ENCODE measurements at regions not wholly inside any gene's neighbourhood (a gene's known extent, or its start where the extent isn't known, plus 50 kb on each side); places are given as distances from the start of the nearest gene placed in this dataset.

DNA sequence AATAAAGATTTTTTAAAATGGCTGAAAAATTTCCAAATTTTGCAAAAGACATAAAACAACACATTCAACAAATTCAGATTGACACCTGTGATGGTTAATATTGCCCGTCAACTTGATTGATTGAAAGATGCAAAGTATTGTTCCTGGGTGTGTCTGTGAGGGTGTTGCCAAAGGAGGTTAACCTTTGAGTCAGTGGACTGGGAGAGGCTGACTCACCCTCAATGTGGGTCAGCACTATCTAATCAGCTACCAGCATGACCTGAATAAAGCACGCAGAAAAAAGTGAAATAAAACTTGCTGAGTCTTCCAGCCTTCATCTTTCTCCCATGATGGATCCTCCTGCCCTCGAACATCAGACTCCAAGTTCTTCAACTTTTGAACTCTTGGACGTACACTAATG, 868.0 kb upstream of the CTNND2 start (continued):
- TF ChIP-seq, protein P1, sequence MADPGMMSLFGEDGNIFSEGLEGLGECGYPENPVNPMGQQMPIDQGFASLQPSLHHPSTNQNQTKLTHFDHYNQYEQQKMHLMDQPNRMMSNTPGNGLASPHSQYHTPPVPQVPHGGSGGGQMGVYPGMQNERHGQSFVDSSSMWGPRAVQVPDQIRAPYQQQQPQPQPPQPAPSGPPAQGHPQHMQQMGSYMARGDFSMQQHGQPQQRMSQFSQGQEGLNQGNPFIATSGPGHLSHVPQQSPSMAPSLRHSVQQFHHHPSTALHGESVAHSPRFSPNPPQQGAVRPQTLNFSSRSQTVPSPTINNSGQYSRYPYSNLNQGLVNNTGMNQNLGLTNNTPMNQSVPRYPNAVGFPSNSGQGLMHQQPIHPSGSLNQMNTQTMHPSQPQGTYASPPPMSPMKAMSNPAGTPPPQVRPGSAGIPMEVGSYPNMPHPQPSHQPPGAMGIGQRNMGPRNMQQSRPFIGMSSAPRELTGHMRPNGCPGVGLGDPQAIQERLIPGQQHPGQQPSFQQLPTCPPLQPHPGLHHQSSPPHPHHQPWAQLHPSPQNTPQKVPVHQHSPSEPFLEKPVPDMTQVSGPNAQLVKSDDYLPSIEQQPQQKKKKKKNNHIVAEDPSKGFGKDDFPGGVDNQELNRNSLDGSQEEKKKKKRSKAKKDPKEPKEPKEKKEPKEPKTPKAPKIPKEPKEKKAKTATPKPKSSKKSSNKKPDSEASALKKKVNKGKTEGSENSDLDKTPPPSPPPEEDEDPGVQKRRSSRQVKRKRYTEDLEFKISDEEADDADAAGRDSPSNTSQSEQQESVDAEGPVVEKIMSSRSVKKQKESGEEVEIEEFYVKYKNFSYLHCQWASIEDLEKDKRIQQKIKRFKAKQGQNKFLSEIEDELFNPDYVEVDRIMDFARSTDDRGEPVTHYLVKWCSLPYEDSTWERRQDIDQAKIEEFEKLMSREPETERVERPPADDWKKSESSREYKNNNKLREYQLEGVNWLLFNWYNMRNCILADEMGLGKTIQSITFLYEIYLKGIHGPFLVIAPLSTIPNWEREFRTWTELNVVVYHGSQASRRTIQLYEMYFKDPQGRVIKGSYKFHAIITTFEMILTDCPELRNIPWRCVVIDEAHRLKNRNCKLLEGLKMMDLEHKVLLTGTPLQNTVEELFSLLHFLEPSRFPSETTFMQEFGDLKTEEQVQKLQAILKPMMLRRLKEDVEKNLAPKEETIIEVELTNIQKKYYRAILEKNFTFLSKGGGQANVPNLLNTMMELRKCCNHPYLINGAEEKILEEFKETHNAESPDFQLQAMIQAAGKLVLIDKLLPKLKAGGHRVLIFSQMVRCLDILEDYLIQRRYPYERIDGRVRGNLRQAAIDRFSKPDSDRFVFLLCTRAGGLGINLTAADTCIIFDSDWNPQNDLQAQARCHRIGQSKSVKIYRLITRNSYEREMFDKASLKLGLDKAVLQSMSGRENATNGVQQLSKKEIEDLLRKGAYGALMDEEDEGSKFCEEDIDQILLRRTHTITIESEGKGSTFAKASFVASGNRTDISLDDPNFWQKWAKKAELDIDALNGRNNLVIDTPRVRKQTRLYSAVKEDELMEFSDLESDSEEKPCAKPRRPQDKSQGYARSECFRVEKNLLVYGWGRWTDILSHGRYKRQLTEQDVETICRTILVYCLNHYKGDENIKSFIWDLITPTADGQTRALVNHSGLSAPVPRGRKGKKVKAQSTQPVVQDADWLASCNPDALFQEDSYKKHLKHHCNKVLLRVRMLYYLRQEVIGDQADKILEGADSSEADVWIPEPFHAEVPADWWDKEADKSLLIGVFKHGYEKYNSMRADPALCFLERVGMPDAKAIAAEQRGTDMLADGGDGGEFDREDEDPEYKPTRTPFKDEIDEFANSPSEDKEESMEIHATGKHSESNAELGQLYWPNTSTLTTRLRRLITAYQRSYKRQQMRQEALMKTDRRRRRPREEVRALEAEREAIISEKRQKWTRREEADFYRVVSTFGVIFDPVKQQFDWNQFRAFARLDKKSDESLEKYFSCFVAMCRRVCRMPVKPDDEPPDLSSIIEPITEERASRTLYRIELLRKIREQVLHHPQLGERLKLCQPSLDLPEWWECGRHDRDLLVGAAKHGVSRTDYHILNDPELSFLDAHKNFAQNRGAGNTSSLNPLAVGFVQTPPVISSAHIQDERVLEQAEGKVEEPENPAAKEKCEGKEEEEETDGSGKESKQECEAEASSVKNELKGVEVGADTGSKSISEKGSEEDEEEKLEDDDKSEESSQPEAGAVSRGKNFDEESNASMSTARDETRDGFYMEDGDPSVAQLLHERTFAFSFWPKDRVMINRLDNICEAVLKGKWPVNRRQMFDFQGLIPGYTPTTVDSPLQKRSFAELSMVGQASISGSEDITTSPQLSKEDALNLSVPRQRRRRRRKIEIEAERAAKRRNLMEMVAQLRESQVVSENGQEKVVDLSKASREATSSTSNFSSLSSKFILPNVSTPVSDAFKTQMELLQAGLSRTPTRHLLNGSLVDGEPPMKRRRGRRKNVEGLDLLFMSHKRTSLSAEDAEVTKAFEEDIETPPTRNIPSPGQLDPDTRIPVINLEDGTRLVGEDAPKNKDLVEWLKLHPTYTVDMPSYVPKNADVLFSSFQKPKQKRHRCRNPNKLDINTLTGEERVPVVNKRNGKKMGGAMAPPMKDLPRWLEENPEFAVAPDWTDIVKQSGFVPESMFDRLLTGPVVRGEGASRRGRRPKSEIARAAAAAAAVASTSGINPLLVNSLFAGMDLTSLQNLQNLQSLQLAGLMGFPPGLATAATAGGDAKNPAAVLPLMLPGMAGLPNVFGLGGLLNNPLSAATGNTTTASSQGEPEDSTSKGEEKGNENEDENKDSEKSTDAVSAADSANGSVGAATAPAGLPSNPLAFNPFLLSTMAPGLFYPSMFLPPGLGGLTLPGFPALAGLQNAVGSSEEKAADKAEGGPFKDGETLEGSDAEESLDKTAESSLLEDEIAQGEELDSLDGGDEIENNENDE (IDR thresholded peaks at IDR 0.05; ENCODE audit: insufficient replicate concordance, low read length) = no peak
- TF ChIP-seq ATF3 (IDR thresholded peaks at IDR 0.05; ENCODE audit: insufficient read depth, low read depth, low read length) (no peak), SRF (IDR thresholded peaks at IDR 0.05; ENCODE audit: low read depth, low read length) (no peak)

All from H1 (cell line).